ENCODE measurements at regions not wholly inside any gene's neighbourhood (a gene's known extent, or its start where the extent isn't known, plus 50 kb on each side); places are given as distances from the start of the nearest gene placed in this dataset.

GRCh38 chr5:3534997-3535396, 60.6 kb upstream of the IRX1 start:
- WGBS, result 93% methylated on average over 13 of the region's 13 CpGs
- Histone ChIP-seq H3K4me3 (no peak overlapping the region), H3K4me1 (replicated peaks) (no peaks in the 10 kb centered on the region), H3K27ac (no peak overlapping the region), H3K9me3 (no peaks in the 10 kb centered on the region), H3K36me3 (no peaks in the 10 kb centered on the region), H3K27me3 (replicated peaks; ENCODE audit: insufficient read depth) (no peaks in the 10 kb centered on the region)
- no peak for DNase-seq (ENCODE audit: low spot score)
- TF ChIP-seq POLR2A (IDR thresholded peaks at IDR 0.05) (no peak), CTCF (IDR thresholded peaks at IDR 0.05) (no peak), POLR2AphosphoS5 (IDR thresholded peaks at IDR 0.05) (no peak)
- intact Hi-C loops (cut with DNase I), result no loop called here

- H3K27ac ChIP-seq, result no peak overlapping the region
- TF ChIP-seq POLR2A (IDR thresholded peaks at IDR 0.05), result no peak
- no peak for TF ChIP-seq POLR2AphosphoS5 (IDR thresholded peaks at IDR 0.05)
- TF ChIP-seq CTCF (IDR thresholded peaks at IDR 0.05), result no peak
- no peak overlapping the region for H3K4me3 ChIP-seq
- no peaks in the 10 kb centered on the region for H3K27me3 ChIP-seq (replicated peaks; ENCODE audit: insufficient read depth)
- no peaks in the 10 kb centered on the region for H3K9me3 ChIP-seq
- H3K4me1 ChIP-seq (replicated peaks), result no peaks in the 10 kb centered on the region
- 70% methylated on average over 8 of the region's 8 CpGs for WGBS
- H3K36me3 ChIP-seq, result no peaks in the 10 kb centered on the region
- DNase-seq (ENCODE audit: low spot score), result no peak
- intact Hi-C loops (cut with DNase I), result no loop called here
These were observed 64.2 kb upstream of the IRX1 start for GRCh38 chr5:3531320-3531986.

GRCh38 chr5:3530251-3530650, 65.4 kb upstream of the IRX1 start:
- Histone ChIP-seq H3K4me3 (no peak overlapping the region), H3K4me1 (replicated peaks) (no peaks in the 10 kb centered on the region), H3K27me3 (replicated peaks; ENCODE audit: insufficient read depth) (no peaks in the 10 kb centered on the region), H3K9me3 (no peaks in the 10 kb centered on the region), H3K27ac (no peak overlapping the region), H3K36me3 (no peaks in the 10 kb centered on the region)
- 91% methylated on average over 2 of the region's 2 CpGs for WGBS
- intact Hi-C loops (cut with DNase I), result no loop called here
- TF ChIP-seq CTCF (IDR thresholded peaks at IDR 0.05) (no peak), POLR2A (IDR thresholded peaks at IDR 0.05) (no peak), POLR2AphosphoS5 (IDR thresholded peaks at IDR 0.05) (no peak)
- DNase-seq (ENCODE audit: low spot score), result no peak

- WGBS, result 50% methylated on average over 4 of the region's 4 CpGs
- intact Hi-C loops (cut with DNase I), result no loop called here
- no peaks in the 10 kb centered on the region for H3K4me1 ChIP-seq (replicated peaks)
- H3K4me3 ChIP-seq, result no peak overlapping the region
- no peaks in the 10 kb centered on the region for H3K36me3 ChIP-seq
- H3K9me3 ChIP-seq, result no peaks in the 10 kb centered on the region
- no peak overlapping the region for H3K27ac ChIP-seq
- DNase-seq (ENCODE audit: low spot score), result no peak
- TF ChIP-seq POLR2A (IDR thresholded peaks at IDR 0.05) (no peak), POLR2AphosphoS5 (IDR thresholded peaks at IDR 0.05) (no peak), CTCF (IDR thresholded peaks at IDR 0.05) (no peak)
- no peaks in the 10 kb centered on the region for H3K27me3 ChIP-seq (replicated peaks; ENCODE audit: insufficient read depth)
These were observed 69.0 kb upstream of the IRX1 start for GRCh38 chr5:3526551-3527185.

GRCh38 chr5:3522491-3522890, 73.1 kb upstream of the IRX1 start:
- no peak for TF ChIP-seq POLR2AphosphoS5 (IDR thresholded peaks at IDR 0.05)
- TF ChIP-seq POLR2A (IDR thresholded peaks at IDR 0.05), result no peak
- TF ChIP-seq CTCF (IDR thresholded peaks at IDR 0.05), result no peak
- Histone ChIP-seq H3K36me3 (no peaks in the 10 kb centered on the region), H3K4me1 (replicated peaks) (no peaks in the 10 kb centered on the region), H3K9me3 (no peaks in the 10 kb centered on the region), H3K4me3 (no peak overlapping the region), H3K27ac (no peak overlapping the region), H3K27me3 (replicated peaks; ENCODE audit: insufficient read depth) (no peaks in the 10 kb centered on the region)
- DNase-seq (ENCODE audit: low spot score), result no peak
- intact Hi-C loops (cut with DNase I), result no loop called here
- 95% methylated on average over 3 of the region's 3 CpGs for WGBS
